LNCaP clone FGC (cell line): ENCODE measurements at regions not wholly inside any gene's neighbourhood (a gene's known extent, or its start where the extent isn't known, plus 50 kb on each side); places are given as distances from the start of the nearest gene placed in this dataset.
A peak's percentile ranks its signal among the peaks of the same experiment; 100 is the strongest.

Source experiments
- DNase-seq: peaks from one replicate; pipeline ENCODE4 v3.0.0-alpha.2; 2011; ENCODE audit warnings: low read depth
- H3K4me3 ChIP-seq: 2 replicates; pipeline ENCODE4 v1.5.1; 2011; ENCODE audit warnings: mild to moderate bottlenecking, low read depth, low read length, control low read depth
- TF ChIP-seq, protein P1 (sequence below): IDR thresholded peaks from 2 replicates; pipeline ENCODE4 v1.5.1; 2012; ENCODE audit warnings: mild to moderate bottlenecking; ENCODE audit not compliant: control insufficient read depth, insufficient read depth; ENCODE audit errors: extremely low read depth

DNA sequence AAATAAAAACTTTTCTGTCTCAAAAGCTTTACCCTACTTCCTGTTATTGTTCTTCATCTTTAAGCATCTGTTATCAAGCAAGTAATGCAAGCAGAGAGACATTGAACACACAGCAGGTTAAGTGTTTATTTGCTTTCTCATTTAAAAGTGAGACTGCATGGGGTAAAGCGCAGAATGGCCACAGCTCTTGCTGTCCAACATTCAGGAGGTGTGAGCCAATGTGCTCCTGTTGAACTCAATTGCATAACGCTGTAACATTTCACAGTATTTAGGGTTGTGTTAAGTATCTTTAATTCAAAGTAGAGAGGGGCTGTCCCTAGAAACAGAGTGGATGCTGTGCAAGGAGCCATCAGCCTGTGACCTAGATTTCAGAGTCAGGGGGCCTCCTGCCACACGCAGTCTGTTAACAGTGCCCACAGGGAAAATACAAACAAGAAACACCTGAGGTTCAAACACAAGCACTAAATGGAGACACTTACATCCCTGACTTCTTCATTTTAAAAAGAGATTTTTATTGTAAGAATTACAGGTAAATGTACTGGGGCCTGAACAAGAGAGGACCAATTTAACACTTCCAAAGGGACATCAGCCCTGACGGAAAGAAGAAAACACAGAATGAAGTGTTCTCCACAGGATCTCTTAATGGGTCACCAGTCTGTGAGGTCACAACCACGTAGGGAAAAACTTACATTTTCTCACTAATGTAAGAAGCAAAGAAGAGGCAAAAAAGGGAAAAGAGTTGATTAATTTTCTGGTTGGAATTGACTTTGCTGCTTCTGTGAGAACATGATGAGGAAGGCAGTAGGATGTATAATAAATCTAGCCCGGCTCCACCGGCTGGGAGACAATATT is 815.1 kb downstream of the VGLL3 start:
- no peak for DNase-seq
- TF ChIP-seq, protein P1, sequence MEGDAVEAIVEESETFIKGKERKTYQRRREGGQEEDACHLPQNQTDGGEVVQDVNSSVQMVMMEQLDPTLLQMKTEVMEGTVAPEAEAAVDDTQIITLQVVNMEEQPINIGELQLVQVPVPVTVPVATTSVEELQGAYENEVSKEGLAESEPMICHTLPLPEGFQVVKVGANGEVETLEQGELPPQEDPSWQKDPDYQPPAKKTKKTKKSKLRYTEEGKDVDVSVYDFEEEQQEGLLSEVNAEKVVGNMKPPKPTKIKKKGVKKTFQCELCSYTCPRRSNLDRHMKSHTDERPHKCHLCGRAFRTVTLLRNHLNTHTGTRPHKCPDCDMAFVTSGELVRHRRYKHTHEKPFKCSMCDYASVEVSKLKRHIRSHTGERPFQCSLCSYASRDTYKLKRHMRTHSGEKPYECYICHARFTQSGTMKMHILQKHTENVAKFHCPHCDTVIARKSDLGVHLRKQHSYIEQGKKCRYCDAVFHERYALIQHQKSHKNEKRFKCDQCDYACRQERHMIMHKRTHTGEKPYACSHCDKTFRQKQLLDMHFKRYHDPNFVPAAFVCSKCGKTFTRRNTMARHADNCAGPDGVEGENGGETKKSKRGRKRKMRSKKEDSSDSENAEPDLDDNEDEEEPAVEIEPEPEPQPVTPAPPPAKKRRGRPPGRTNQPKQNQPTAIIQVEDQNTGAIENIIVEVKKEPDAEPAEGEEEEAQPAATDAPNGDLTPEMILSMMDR = no peak
- no peak overlapping the region for H3K4me3 ChIP-seq

DNA sequence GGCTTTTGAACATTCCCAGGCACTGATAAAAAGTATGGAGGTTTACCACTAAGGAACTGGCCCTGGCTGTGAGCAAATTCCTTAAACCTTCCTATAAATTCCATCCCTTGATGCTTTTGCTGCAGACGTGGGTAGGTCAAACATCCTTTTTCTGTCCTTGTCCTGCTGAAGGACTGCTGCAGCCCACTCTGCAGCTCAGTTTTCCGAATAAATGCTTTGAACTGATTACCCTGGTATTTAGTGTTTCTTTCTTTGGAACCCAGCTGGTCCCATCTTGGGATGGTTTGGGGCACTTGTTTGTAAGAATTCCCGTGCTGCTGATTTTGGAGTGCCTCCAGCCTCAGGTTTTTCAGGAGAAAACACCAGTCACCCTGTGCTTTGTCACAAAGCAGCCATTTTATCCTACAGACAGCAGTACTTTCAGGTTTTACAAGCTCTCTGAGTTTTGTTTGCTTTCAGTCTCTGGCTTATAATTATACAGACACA is 815.9 kb downstream of the VGLL3 start:
- TF ChIP-seq, protein P1 = no peak
- H3K4me3 ChIP-seq = no peak overlapping the region
- DNase-seq = peak; percentile 15

DNA sequence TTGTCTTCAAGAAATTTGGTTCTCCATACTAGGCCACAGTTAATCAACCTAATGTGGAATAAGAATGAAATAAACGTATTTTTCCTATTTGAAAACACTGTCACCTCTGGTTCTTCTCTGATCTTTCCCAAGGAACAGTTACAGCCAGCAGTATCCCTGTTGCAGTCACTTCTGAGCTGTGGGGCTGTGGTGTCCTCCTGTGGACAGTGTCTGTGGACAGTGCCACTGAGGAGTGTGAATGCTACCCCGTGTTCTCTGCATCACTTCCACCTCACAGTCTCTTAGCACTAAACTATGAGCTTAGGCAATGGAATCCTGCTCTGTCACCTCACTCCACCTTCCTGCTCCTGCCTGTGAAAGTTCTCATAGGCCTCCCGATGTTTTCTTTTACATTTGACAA is 817.5 kb downstream of the VGLL3 start:
- TF ChIP-seq, protein P1 = no peak
- no peak overlapping the region for H3K4me3 ChIP-seq
- DNase-seq = no peak

DNA sequence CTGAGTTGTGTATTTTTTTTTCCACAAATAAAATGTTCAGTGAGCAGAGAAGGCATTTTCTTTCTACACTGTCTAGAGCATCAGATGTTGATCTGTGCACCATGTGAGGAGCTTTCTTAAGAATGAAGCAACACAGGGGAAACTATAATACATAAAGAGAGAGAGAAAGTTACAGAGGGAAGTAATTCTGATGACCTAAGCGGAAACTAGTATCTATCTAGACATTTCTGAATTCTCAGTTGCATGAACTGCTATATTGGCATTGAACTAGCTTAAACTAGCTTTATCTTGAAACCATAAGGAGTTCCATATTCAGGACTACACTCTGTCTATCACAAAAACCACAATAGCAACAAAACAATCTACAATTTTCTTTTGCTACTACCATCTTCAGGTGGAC is 822.4 kb downstream of the VGLL3 start:
- H3K4me3 ChIP-seq = no peak overlapping the region
- TF ChIP-seq, protein P1 = no peak
- no peak for DNase-seq

DNA sequence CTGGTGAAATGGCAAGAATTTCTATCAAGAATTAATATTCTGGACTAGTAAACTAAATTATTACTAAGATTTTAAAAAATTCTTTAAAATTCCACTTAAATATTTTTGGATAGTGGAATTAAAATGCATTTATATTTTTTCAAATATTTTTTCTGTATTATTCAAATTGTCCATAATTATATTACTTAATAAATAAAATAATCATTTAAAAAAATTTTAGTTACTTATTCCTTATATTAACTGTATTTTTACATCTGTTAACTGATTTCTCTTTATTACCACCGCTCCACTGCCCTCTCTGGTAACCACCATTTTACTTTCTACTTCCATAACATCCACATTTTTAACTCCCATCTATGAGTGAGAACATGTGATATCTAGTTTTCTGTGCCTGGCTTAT is 828.4 kb downstream of the VGLL3 start:
- no peak for DNase-seq
- H3K4me3 ChIP-seq = no peak overlapping the region
- TF ChIP-seq, protein P1 = no peak

DNA sequence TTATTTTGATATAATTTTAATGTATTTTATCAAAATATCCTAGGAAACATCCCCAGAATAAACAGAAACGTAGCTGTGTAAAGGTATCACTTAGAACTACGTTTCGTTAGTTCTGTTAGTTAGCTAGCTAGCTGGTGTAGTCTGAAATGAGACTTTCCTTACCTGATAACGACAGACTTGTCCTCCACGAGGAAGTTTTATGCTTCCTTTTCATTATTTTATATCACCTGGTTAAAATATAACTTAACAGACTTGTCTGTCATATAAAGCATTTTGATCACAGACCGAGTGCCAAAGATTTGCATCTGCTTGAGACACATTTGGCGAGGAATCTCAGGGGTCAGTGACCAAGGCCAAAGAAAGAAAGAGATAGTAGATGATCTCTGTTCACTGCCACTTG is 829.5 kb downstream of the VGLL3 start:
- no peak for DNase-seq
- TF ChIP-seq, protein P1 = no peak
- H3K4me3 ChIP-seq = no peak overlapping the region

DNA sequence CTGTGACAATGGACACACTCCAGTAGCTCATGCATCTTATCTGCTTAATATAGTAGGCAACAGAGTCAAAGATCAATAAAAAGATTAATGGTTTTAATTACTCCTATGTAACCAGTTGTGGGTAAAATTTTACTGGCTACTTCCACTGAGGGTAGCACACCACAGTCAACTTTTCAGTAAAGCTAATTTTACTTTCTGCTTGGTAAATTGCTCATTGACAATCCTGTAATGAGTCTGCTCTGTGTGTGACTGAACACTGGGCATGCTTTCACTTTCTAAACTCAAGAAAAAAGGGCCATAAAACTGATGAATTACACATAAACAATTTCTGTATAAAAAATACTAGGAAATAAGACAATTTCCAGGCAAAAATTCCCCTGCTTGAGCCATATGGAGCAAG is 838.3 kb downstream of the VGLL3 start:
- TF ChIP-seq, protein P1 = no peak
- H3K4me3 ChIP-seq = no peak overlapping the region
- DNase-seq = no peak
